ENCODE measurements at regions not wholly inside any gene's neighbourhood (a gene's known extent, or its start where the extent isn't known, plus 50 kb on each side); places are given as distances from the start of the nearest gene placed in this dataset.
A peak's percentile ranks its signal among the peaks of the same experiment; 100 is the strongest.

GRCh38 chr1:192038567-192038966, 119.7 kb upstream of the RGS18 start:
- DNase-seq: peak; percentile 39

- DNase-seq: no peak
Observed at GRCh38 chr1:192045131-192045530, 113.1 kb upstream of the RGS18 start.

GRCh38 chr1:192053531-192053971, 104.7 kb upstream of the RGS18 start:
- no peak for DNase-seq

- DNase-seq: no peak
Observed at GRCh38 chr1:192057766-192058165, 100.5 kb upstream of the RGS18 start.

- no peak for DNase-seq
Observed at GRCh38 chr1:192059407-192059806, 98.9 kb upstream of the RGS18 start.

- DNase-seq: no peak
Observed at GRCh38 chr1:192061556-192061955, 96.7 kb upstream of the RGS18 start.

- no peak for DNase-seq
Observed at GRCh38 chr1:192065087-192065486, 93.2 kb upstream of the RGS18 start.

GRCh38 chr1:192066202-192066601, 92.1 kb upstream of the RGS18 start:
- no peak for DNase-seq

- no peak for DNase-seq
Observed at GRCh38 chr1:192067360-192067759, 90.9 kb upstream of the RGS18 start.

GRCh38 chr1:192070213-192070612, 88.0 kb upstream of the RGS18 start:
- no peak for DNase-seq

- no peak for DNase-seq
Observed at GRCh38 chr1:192080684-192081083, 77.6 kb upstream of the RGS18 start.

GRCh38 chr1:192081359-192081758, 76.9 kb upstream of the RGS18 start:
- DNase-seq: no peak

GRCh38 chr1:192086644-192087043, 71.6 kb upstream of the RGS18 start:
- DNase-seq: no peak

- no peak for DNase-seq
Observed at GRCh38 chr1:192087334-192087733, 70.9 kb upstream of the RGS18 start.

- DNase-seq: no peak
Observed at GRCh38 chr1:192088496-192088895, 69.8 kb upstream of the RGS18 start.

- DNase-seq: no peak
Observed at GRCh38 chr1:192098001-192098400, 60.3 kb upstream of the RGS18 start.

- DNase-seq: no peak
Observed at GRCh38 chr1:192099328-192099727, 58.9 kb upstream of the RGS18 start.

- no peak for DNase-seq
Observed at GRCh38 chr1:192100686-192101468, 57.4 kb upstream of the RGS18 start.

- DNase-seq: no peak
Observed at GRCh38 chr1:192104128-192104527, 54.1 kb upstream of the RGS18 start.

- no peak for DNase-seq
Observed at GRCh38 chr1:192104852-192105251, 53.4 kb upstream of the RGS18 start.

- no peak for DNase-seq
Observed at GRCh38 chr1:192108161-192108560, 50.1 kb upstream of the RGS18 start.

Data from inflammatory macrophage treated with lipopolysaccharide for 4 hours (primary cell).